ENCODE measurements at regions not wholly inside any gene's neighbourhood (a gene's known extent, or its start where the extent isn't known, plus 50 kb on each side); places are given as distances from the start of the nearest gene placed in this dataset.

- TF ChIP-seq CTCF (conservative IDR thresholded peaks at IDR 0.05) (no peak), EZH2 (IDR thresholded peaks at IDR 0.05; ENCODE audit: low read depth) (no peak)
Observed at GRCh38 chr16:86073763-86074493, 175.0 kb downstream of the IRF8 start.

All from PC-9 (cell line).